ENCODE measurements at regions not wholly inside any gene's neighbourhood (a gene's known extent, or its start where the extent isn't known, plus 50 kb on each side); places are given as distances from the start of the nearest gene placed in this dataset.

GRCh38 chr5:174489215-174489614, 235.2 kb upstream of the MSX2 start:
- TF ChIP-seq EZH2 (IDR thresholded peaks at IDR 0.05; ENCODE audit: low read depth, low read length, severe bottlenecking) (no peak), YY1 (IDR thresholded peaks at IDR 0.05; ENCODE audit: low read depth, low read length) (no peak)
